ENCODE measurements at regions not wholly inside any gene's neighbourhood (a gene's known extent, or its start where the extent isn't known, plus 50 kb on each side); places are given as distances from the start of the nearest gene placed in this dataset.

DNA sequence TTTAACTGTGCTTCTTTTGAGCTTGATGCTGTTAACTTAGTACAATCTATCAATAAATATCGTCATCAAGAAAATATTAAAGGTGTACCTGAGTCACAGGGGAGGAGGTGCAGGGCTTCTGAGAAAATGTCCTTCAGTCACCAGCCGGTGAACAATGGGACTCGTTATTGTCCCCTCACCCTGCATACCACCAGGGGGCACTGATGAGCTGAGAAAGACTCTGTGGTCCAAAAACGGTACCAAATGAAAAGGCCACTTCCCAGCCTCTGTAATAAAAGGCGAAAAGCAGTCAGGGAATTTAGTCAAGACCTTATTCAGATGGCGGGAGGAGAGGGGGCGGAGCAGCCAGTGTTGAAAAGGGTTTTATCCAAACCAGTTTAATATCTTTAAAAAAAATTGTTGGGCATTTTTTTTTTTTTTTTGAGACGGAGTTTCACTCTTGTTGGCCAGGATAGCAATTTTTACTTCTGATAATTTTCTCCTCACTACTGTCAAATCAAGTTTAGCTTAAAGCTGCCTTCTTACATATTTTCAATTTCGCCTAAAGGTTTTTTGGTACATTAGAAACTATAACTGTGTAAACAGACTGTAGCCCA lies 271.9 kb upstream of the ADAMTS16 start:
- TF ChIP-seq, protein P1, sequence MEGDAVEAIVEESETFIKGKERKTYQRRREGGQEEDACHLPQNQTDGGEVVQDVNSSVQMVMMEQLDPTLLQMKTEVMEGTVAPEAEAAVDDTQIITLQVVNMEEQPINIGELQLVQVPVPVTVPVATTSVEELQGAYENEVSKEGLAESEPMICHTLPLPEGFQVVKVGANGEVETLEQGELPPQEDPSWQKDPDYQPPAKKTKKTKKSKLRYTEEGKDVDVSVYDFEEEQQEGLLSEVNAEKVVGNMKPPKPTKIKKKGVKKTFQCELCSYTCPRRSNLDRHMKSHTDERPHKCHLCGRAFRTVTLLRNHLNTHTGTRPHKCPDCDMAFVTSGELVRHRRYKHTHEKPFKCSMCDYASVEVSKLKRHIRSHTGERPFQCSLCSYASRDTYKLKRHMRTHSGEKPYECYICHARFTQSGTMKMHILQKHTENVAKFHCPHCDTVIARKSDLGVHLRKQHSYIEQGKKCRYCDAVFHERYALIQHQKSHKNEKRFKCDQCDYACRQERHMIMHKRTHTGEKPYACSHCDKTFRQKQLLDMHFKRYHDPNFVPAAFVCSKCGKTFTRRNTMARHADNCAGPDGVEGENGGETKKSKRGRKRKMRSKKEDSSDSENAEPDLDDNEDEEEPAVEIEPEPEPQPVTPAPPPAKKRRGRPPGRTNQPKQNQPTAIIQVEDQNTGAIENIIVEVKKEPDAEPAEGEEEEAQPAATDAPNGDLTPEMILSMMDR (IDR thresholded peaks at IDR 0.05): peak; percentile 48 to 86 (median 82)
- no peak for TF ChIP-seq POLR2A (IDR thresholded peaks at IDR 0.05)
